ENCODE measurements at regions not wholly inside any gene's neighbourhood (a gene's known extent, or its start where the extent isn't known, plus 50 kb on each side); places are given as distances from the start of the nearest gene placed in this dataset.

- no peak for TF ChIP-seq ZEB2 (tag by site-specific recombination; IDR thresholded peaks at IDR 0.05)
- TF ChIP-seq ZNF248 (tag by site-specific recombination; IDR thresholded peaks at IDR 0.05) = no peak
- 0 out of 2 replicates have a peak, but pooled peaks have one; percentile 24 for TF ChIP-seq ZNF366 (tag by site-specific recombination; conservative IDR thresholded peaks at IDR 0.05)
- peak; percentile 84 for TF ChIP-seq PRDM1 (tag by site-specific recombination; IDR thresholded peaks at IDR 0.05)
- no peak for TF ChIP-seq ZFP3 (tag by site-specific recombination; IDR thresholded peaks at IDR 0.05; ENCODE audit: low read depth)
- TF ChIP-seq IKZF3 (tag by site-specific recombination; IDR thresholded peaks at IDR 0.05) = no peak
- no peak for TF ChIP-seq ZNF645 (tag by site-specific recombination; IDR thresholded peaks at IDR 0.05)
- ChIA-PET CTCF (no interaction called here), POLR2A (no interaction called here)
- H3K27ac ChIP-seq (ENCODE audit: extremely low read depth, low read depth, low read length) = no peak overlapping the region
- H3K4me3 ChIP-seq (ENCODE audit: low read depth, low read length) = no peak overlapping the region
- no peaks in the 10 kb centered on the region for H3K9me3 ChIP-seq (ENCODE audit: control insufficient read depth, insufficient read depth, low read depth, low read length)
- H3K4me1 ChIP-seq (ENCODE audit: control insufficient read depth, insufficient read depth, low read length) = no peaks in the 10 kb centered on the region
- H3K36me3 ChIP-seq (ENCODE audit: control insufficient read depth in 2 of 2, insufficient read depth in 1 of 2, low read length in 2 of 2) = no peaks in the 10 kb centered on the region
Measured at GRCh38 chr4:10787365-10787764, 102.8 kb upstream of the CLNK start.

- CTCF ChIA-PET = no interaction called here
- Histone ChIP-seq H3K4me1 (ENCODE audit: control insufficient read depth, insufficient read depth, low read length) (no peaks in the 10 kb centered on the region), H3K4me3 (ENCODE audit: low read depth, low read length) (no peak overlapping the region), H3K36me3 (ENCODE audit: control insufficient read depth in 2 of 2, insufficient read depth in 1 of 2, low read length in 2 of 2) (no peaks in the 10 kb centered on the region), H3K9me3 (ENCODE audit: control insufficient read depth, insufficient read depth, low read depth, low read length) (no peaks in the 10 kb centered on the region), H3K27ac (ENCODE audit: extremely low read depth, low read depth, low read length) (no peak overlapping the region)
- TF ChIP-seq ZNF692 (tag by site-specific recombination; IDR thresholded peaks at IDR 0.05) = no peak
- no peak for TF ChIP-seq GLI2 (tag by site-specific recombination; IDR thresholded peaks at IDR 0.05; ENCODE audit: borderline replicate concordance, low read depth)
- TF ChIP-seq ZNF274 (IDR thresholded peaks at IDR 0.05; ENCODE audit: low read length) = no peak
- TF ChIP-seq ZNF274 (tag by site-specific recombination; IDR thresholded peaks at IDR 0.05; ENCODE audit: borderline replicate concordance) = no peak
- no peak for TF ChIP-seq ZNF660 (tag by site-specific recombination; IDR thresholded peaks at IDR 0.05)
- TF ChIP-seq PRDM4 (tag by site-specific recombination; IDR thresholded peaks at IDR 0.05) = no peak
- TF ChIP-seq ZNF658 (tag by site-specific recombination; IDR thresholded peaks at IDR 0.05) = no peak
- no peak for TF ChIP-seq FEZF1 (tag by site-specific recombination; IDR thresholded peaks at IDR 0.05)
- TF ChIP-seq ZBTB48 (tag by site-specific recombination; IDR thresholded peaks at IDR 0.05) = no peak
- TF ChIP-seq ZNF529 (tag by site-specific recombination; IDR thresholded peaks at IDR 0.05; ENCODE audit: insufficient replicate concordance) = no peak
- TF ChIP-seq ZNF112 (tag by site-specific recombination; IDR thresholded peaks at IDR 0.05) = no peak
- TF ChIP-seq HOXA7 (CRISPR knock-in tag; IDR thresholded peaks at IDR 0.05; ENCODE audit: borderline replicate concordance) = no peak
- no peak for TF ChIP-seq ZNF169 (tag by site-specific recombination; IDR thresholded peaks at IDR 0.05)
- TF ChIP-seq ZNF18 (tag by site-specific recombination; IDR thresholded peaks at IDR 0.05) = no peak
- no peak for TF ChIP-seq ZBTB20 (tag by site-specific recombination; IDR thresholded peaks at IDR 0.05)
- TF ChIP-seq ZNF549 (tag by site-specific recombination; IDR thresholded peaks at IDR 0.05) = no peak
- no peak for TF ChIP-seq KLF9 (tag by site-specific recombination; IDR thresholded peaks at IDR 0.05; ENCODE audit: low read depth)
- TF ChIP-seq ZNF639 (tag by site-specific recombination; IDR thresholded peaks at IDR 0.05) = no peak
- TF ChIP-seq ZFP41 (tag by site-specific recombination; IDR thresholded peaks at IDR 0.05; ENCODE audit: borderline replicate concordance) = no peak
- no peak for TF ChIP-seq ZNF580 (tag by site-specific recombination; IDR thresholded peaks at IDR 0.05)
- POLR2A ChIA-PET = no interaction called here
Measured at GRCh38 chr4:10784621-10785020, 100.1 kb upstream of the CLNK start.
